Heart right ventricle (tissue), 16 donors: ENCODE measurements at regions not wholly inside any gene's neighbourhood (a gene's known extent, or its start where the extent isn't known, plus 50 kb on each side); places are given as distances from the start of the nearest gene placed in this dataset.
A peak's percentile ranks its signal among the peaks of the same experiment; 100 is the strongest.

Experiments used
- ATAC-seq, 8 donors: fragments of 200-7000 bp; cut with Tn5 transposase; one replicate each; pipeline ENCODE4 v1.9.1; 2020; ENCODE audit warnings: mild to moderate bottlenecking in 8 of 8, moderate library complexity in 8 of 8, moderate number of reproducible peaks in 1 of 8
- DNase-seq, 2 donors: peaks; one replicate each; pipeline ENCODE4 v3.0.0-alpha.2; 2020
- H3K27ac ChIP-seq, 10 donors: fragments of 200-600 bp; sonication (generic) in 2 of 10; one replicate each; pipeline versions ENCODE4 v1.5.0 to v1.8.0; 2020 to 2022; ENCODE audit warnings: mild to moderate bottlenecking in 3 of 10
- H3K27me3 ChIP-seq, 7 donors: fragments of 200-600 bp; one replicate each; pipeline ENCODE4 v1.8.0; 2021 to 2022; ENCODE audit warnings: mild to moderate bottlenecking in 2 of 7
- H3K36me3 ChIP-seq, 9 donors: fragments of 200-600 bp; sonication (generic) in 1 of 9; one replicate each; pipeline versions ENCODE4 v1.5.0 to v1.8.0; 2020 to 2022; ENCODE audit warnings: mild to moderate bottlenecking in 2 of 9
- H3K4me1 ChIP-seq, 9 donors: fragments of 200-600 bp; sonication (generic) in 1 of 9; one replicate each; pipeline versions ENCODE4 v1.5.0 to v1.8.0; 2020 to 2022; ENCODE audit warnings: mild to moderate bottlenecking in 4 of 9
- H3K4me3 ChIP-seq, 10 donors: fragments of 200-600 bp; sonication (generic) in 2 of 10; one replicate each; pipeline versions ENCODE4 v1.5.0 to v1.8.0; 2020 to 2022; ENCODE audit warnings: mild to moderate bottlenecking in 7 of 10, moderate library complexity in 2 of 10
- H3K9me3 ChIP-seq, 11 donors: fragments of 200-600 bp in 10 of 11; sonication (generic) in 2 of 11; one replicate each; pipeline versions ENCODE4 v1.5.0 to v1.8.0; 2013 to 2022; ENCODE audit warnings: mild to moderate bottlenecking in 2 of 11, control low read depth in 1 of 11, moderate library complexity in 1 of 11
- CTCF ChIP-seq, 9 donors: fragments of 200-600 bp; sonication (generic) in 2 of 9; IDR thresholded peaks; one replicate each; pipeline versions ENCODE4 v1.5.0 to v1.8.0; 2021 to 2022; ENCODE audit warnings: antibody characterized with exemption in 9 of 9, mild to moderate bottlenecking in 5 of 9, moderate library complexity in 1 of 9
- WGBS, 2 donors: extraction: QIAGEN DNeasy Blood & Tissue Kit; methylation state at CpG; one replicate each; pipeline ENCODE4 v1.1.7; 2013; ENCODE audit warnings: inconsistent platforms in 1 of 2; 5-methylcytosine and 5-hydroxymethylcytosine counted together
- intact Hi-C, 10 donors: fragments of 100-400 bp; cut with DNase I; formaldehyde crosslinking; loops; one replicate each; pipeline versions ENCODE4 v1.11.1 to v1.14.2; 2022
- donor health status: Arrhythmogenic right ventricular cardiomyopathy.
- donor health status: ischemic (EF 13 %, LVEDD 7.1; RV severe dilation, severe dysfunction).
- donor health status: healthy with polysubstance abuse.
- donor health status: DM: no; HTN: yes; CAD: no.
- donor health status: DM: no; HTN: no; CAD: no.
- donor health status: ischemic (EF 25% LVEDD 6.9; RV normal size, moderate dysfunction).
- donor health status: ischemic (EF 25% LVEDD 5.7; RV mildly dilated, moderate dysfunction).
- donor health status: healthy.
- donor health status: DM: yes; HTN: yes; CAD: no.
- donor health status: Ischemic cardiomyopathy.
- donor health status: ischemic (EF 35%, LVEDD 5.7; RV mildly dilated, moderate dysfunction).
- donor health status: nonischemic (EF 11% LVEDD 7.7; RV severe dilation, severe dysfunction).
- donor health status: DM: yes; HTN: yes; CAD: no.
- donor health status: PGD.
- donor health status: ischemic (EF 29% LVEDD 5.4; RV normal size, mild dysfunction).
- donor health status: nonischemic (EF 23%, LVEDD 6.1; RV moderate dilation, normal function).

- H3K4me3 ChIP-seq, result no peak overlapping the region
- peak overlapping the region in 1 of 10 donors; percentile 34 for H3K27ac ChIP-seq
- H3K27me3 ChIP-seq, result no peaks in the 10 kb centered on the region
- intact Hi-C loops, result no loop called here
- ATAC-seq (peak in 1 of 8 donors; percentile 6), DNase-seq (no peak)
- WGBS, 2 donors, result 90 to 93% methylated on average over 16 of the region's 16 CpGs
- H3K4me1 ChIP-seq, result no peaks in the 10 kb centered on the region
- H3K9me3 ChIP-seq, result no peaks in the 10 kb centered on the region
- peaks cover 0 to 26% (median 3%) of the 10 kb centered on the region in 9 donors for H3K36me3 ChIP-seq
- no peak for TF ChIP-seq CTCF (IDR thresholded peaks at IDR 0.05)
These were observed 63.6 kb upstream of the KIF26B start for GRCh38 chr1:245091171-245091621.

- 91 to 92% methylated on average over 11 of the region's 11 CpGs for WGBS, 2 donors
- no peaks in the 10 kb centered on the region for H3K4me1 ChIP-seq
- H3K27ac ChIP-seq, result no peak overlapping the region
- no peak for ATAC-seq
- no peak for TF ChIP-seq CTCF (IDR thresholded peaks at IDR 0.05)
- H3K9me3 ChIP-seq, result no peaks in the 10 kb centered on the region
- H3K27me3 ChIP-seq, result no peaks in the 10 kb centered on the region
- H3K36me3 ChIP-seq, result peaks cover 0 to 31% (median 3%) of the 10 kb centered on the region in 9 donors
- intact Hi-C loops, result no loop called here
- no peak for DNase-seq
- H3K4me3 ChIP-seq, result no peak overlapping the region
These were observed 64.2 kb upstream of the KIF26B start for GRCh38 chr1:245090491-245091090.

GRCh38 chr1:245087723-245088122 lies 67.1 kb upstream of the KIF26B start:
- peaks cover 0 to 49% (median 4%) of the 10 kb centered on the region in 9 donors for H3K36me3 ChIP-seq
- no peak for DNase-seq
- no peak for ATAC-seq
- WGBS, 2 donors, result 96 to 98% methylated on average over 4 of the region's 4 CpGs
- H3K4me1 ChIP-seq, result no peaks in the 10 kb centered on the region
- no peaks in the 10 kb centered on the region for H3K27me3 ChIP-seq
- no peaks in the 10 kb centered on the region for H3K9me3 ChIP-seq
- intact Hi-C loops, result no loop called here
- TF ChIP-seq CTCF (IDR thresholded peaks at IDR 0.05), result no peak
- no peak overlapping the region for H3K27ac ChIP-seq
- no peak overlapping the region for H3K4me3 ChIP-seq

GRCh38 chr1:245086389-245086969 lies 68.3 kb upstream of the KIF26B start:
- Histone ChIP-seq H3K4me3 (no peak overlapping the region), H3K4me1 (no peaks in the 10 kb centered on the region), H3K36me3 (peaks cover 0 to 47% (median 4%) of the 10 kb centered on the region in 9 donors), H3K27ac (no peak overlapping the region), H3K27me3 (no peaks in the 10 kb centered on the region), H3K9me3 (no peaks in the 10 kb centered on the region)
- ATAC-seq, result no peak
- 88 to 91% methylated on average over 4 of the region's 4 CpGs for WGBS, 2 donors
- intact Hi-C loops, result no loop called here
- TF ChIP-seq CTCF (IDR thresholded peaks at IDR 0.05), result no peak
- no peak for DNase-seq
